ENCODE measurements at regions not wholly inside any gene's neighbourhood (a gene's known extent, or its start where the extent isn't known, plus 50 kb on each side); places are given as distances from the start of the nearest gene placed in this dataset.

GRCh38 chr7:152489044-152489443 is 53.2 kb upstream of the KMT2C start:
- Histone ChIP-seq H2AFZ (no peak overlapping the region), H3K27ac (no peak overlapping the region), H3K27me3 (ENCODE audit: insufficient read depth, low read depth) (no peaks in the 10 kb centered on the region), H3K4me1 (replicated peaks; ENCODE audit: insufficient read depth) (no peaks in the 10 kb centered on the region), H3K9me2 (ENCODE audit: insufficient read depth) (no peaks in the 10 kb centered on the region), H3K4me2 (no peak overlapping the region), H3K4me3 (no peak overlapping the region), H3F3A (ENCODE audit: insufficient read depth, low read depth) (no peaks in the 10 kb centered on the region), H4K20me1 (ENCODE audit: insufficient read depth) (no peaks in the 10 kb centered on the region), H3K36me3 (ENCODE audit: low read depth) (no peaks in the 10 kb centered on the region), H3K79me2 (ENCODE audit: low read depth) (no peaks in the 10 kb centered on the region), H3K9me3 (ENCODE audit: insufficient read depth, low read depth) (no peaks in the 10 kb centered on the region)
- no peak for DNase-seq
- intact Hi-C loops (cut with micrococcal nuclease; ENCODE audit: unreplicated experiment) = no loop called here
- TF ChIP-seq CTCF (conservative IDR thresholded peaks at IDR 0.05) (no peak), EZH2 (IDR thresholded peaks at IDR 0.05; ENCODE audit: low read depth) (no peak)
- no TSS peak for BruUV-seq (replicated peaks)
- CTCF ChIA-PET = no interaction called here
- POLR2A ChIA-PET (ENCODE audit: unreplicated experiment) = no interaction called here

GRCh38 chr7:152486968-152487367 is 51.2 kb upstream of the KMT2C start:
- Histone ChIP-seq H3K9me2 (ENCODE audit: insufficient read depth) (no peaks in the 10 kb centered on the region), H2AFZ (no peak overlapping the region), H3K27ac (no peak overlapping the region), H3K27me3 (ENCODE audit: insufficient read depth, low read depth) (no peaks in the 10 kb centered on the region), H3K36me3 (ENCODE audit: low read depth) (no peaks in the 10 kb centered on the region), H3K4me2 (no peak overlapping the region), H4K20me1 (ENCODE audit: insufficient read depth) (no peaks in the 10 kb centered on the region), H3K4me1 (replicated peaks; ENCODE audit: insufficient read depth) (no peaks in the 10 kb centered on the region), H3K9me3 (ENCODE audit: insufficient read depth, low read depth) (no peaks in the 10 kb centered on the region), H3F3A (ENCODE audit: insufficient read depth, low read depth) (no peaks in the 10 kb centered on the region), H3K4me3 (no peak overlapping the region), H3K79me2 (ENCODE audit: low read depth) (no peaks in the 10 kb centered on the region)
- POLR2A ChIA-PET (ENCODE audit: unreplicated experiment) = no interaction called here
- TF ChIP-seq CTCF (conservative IDR thresholded peaks at IDR 0.05) = no peak
- TF ChIP-seq EZH2 (IDR thresholded peaks at IDR 0.05; ENCODE audit: low read depth) = no peak
- DNase-seq = no peak
- intact Hi-C loops (cut with micrococcal nuclease; ENCODE audit: unreplicated experiment) = no loop called here
- CTCF ChIA-PET = no interaction called here
- BruUV-seq (replicated peaks) = no TSS peak

GRCh38 chr7:152485826-152486225 is 50.0 kb upstream of the KMT2C start:
- Histone ChIP-seq H3K4me3 (no peak overlapping the region), H3K9me3 (ENCODE audit: insufficient read depth, low read depth) (no peaks in the 10 kb centered on the region), H2AFZ (no peak overlapping the region), H3K36me3 (ENCODE audit: low read depth) (no peaks in the 10 kb centered on the region), H3K4me2 (no peak overlapping the region), H3K79me2 (ENCODE audit: low read depth) (no peaks in the 10 kb centered on the region), H3K4me1 (replicated peaks; ENCODE audit: insufficient read depth) (no peaks in the 10 kb centered on the region), H3K27me3 (ENCODE audit: insufficient read depth, low read depth) (no peaks in the 10 kb centered on the region), H3K9me2 (ENCODE audit: insufficient read depth) (no peaks in the 10 kb centered on the region), H3F3A (ENCODE audit: insufficient read depth, low read depth) (no peaks in the 10 kb centered on the region), H3K27ac (no peak overlapping the region), H4K20me1 (ENCODE audit: insufficient read depth) (no peaks in the 10 kb centered on the region)
- TF ChIP-seq EZH2 (IDR thresholded peaks at IDR 0.05; ENCODE audit: low read depth) (no peak), CTCF (conservative IDR thresholded peaks at IDR 0.05) (no peak)
- no TSS peak for BruUV-seq (replicated peaks)
- ChIA-PET CTCF (no interaction called here), POLR2A (ENCODE audit: unreplicated experiment) (no interaction called here)
- DNase-seq = no peak
- intact Hi-C loops (cut with micrococcal nuclease; ENCODE audit: unreplicated experiment) = no loop called here
